ENCODE measurements at regions not wholly inside any gene's neighbourhood (a gene's known extent, or its start where the extent isn't known, plus 50 kb on each side); places are given as distances from the start of the nearest gene placed in this dataset.
"Not testable (repeated sequence)": the region's sequence is repeated elsewhere in the genome, so short reads cannot be mapped to it uniquely, and the experiment has no call there.

GRCh38 chr4:116108606-116109005, 976.8 kb downstream of the TRAM1L1 start:
- H4K20me1 ChIP-seq (ENCODE audit: insufficient read depth, low read length): no peaks in the 10 kb centered on the region
- no peaks in the 10 kb centered on the region for H3K9me3 ChIP-seq (ENCODE audit: low read depth, low read length)
- no peaks in the 10 kb centered on the region for H3K27me3 ChIP-seq (ENCODE audit: insufficient read depth, low read length)
- H3K27ac ChIP-seq (ENCODE audit: low read depth, low read length): no peak overlapping the region
- H3K79me2 ChIP-seq (ENCODE audit: insufficient read depth, low read length): no peaks in the 10 kb centered on the region
- H3K36me3 ChIP-seq (ENCODE audit: insufficient read depth, low read length): no peaks in the 10 kb centered on the region
- DNase-seq (ENCODE audit: insufficient read length, low spot score, missing footprints): no peak
- H2AFZ ChIP-seq (ENCODE audit: low read length): no peak overlapping the region
- no peak for TF ChIP-seq CTCF (IDR thresholded peaks at IDR 0.05; ENCODE audit: extremely low read depth, low read depth, low read length)
- H3K4me2 ChIP-seq (ENCODE audit: insufficient read depth, low read length): no peak overlapping the region
- no peaks in the 10 kb centered on the region for H3K4me1 ChIP-seq (ENCODE audit: insufficient read depth, low read length)
- H3K4me3 ChIP-seq (ENCODE audit: insufficient read depth, low read length): no peak overlapping the region

- no peak overlapping the region for H3K4me3 ChIP-seq (ENCODE audit: insufficient read depth, low read length)
- H2AFZ ChIP-seq (ENCODE audit: low read length): no peak overlapping the region
- H3K4me2 ChIP-seq (ENCODE audit: insufficient read depth, low read length): no peak overlapping the region
- H3K27me3 ChIP-seq (ENCODE audit: insufficient read depth, low read length): no peaks in the 10 kb centered on the region
- no peak overlapping the region for H3K27ac ChIP-seq (ENCODE audit: low read depth, low read length)
- no peaks in the 10 kb centered on the region for H3K4me1 ChIP-seq (ENCODE audit: insufficient read depth, low read length)
- no peaks in the 10 kb centered on the region for H4K20me1 ChIP-seq (ENCODE audit: insufficient read depth, low read length)
- DNase-seq (ENCODE audit: insufficient read length, low spot score, missing footprints): no peak
- H3K9me3 ChIP-seq (ENCODE audit: low read depth, low read length): peaks cover 2% of the 10 kb centered on the region
- TF ChIP-seq CTCF (IDR thresholded peaks at IDR 0.05; ENCODE audit: extremely low read depth, low read depth, low read length): no peak
- H3K79me2 ChIP-seq (ENCODE audit: insufficient read depth, low read length): no peaks in the 10 kb centered on the region
- H3K36me3 ChIP-seq (ENCODE audit: insufficient read depth, low read length): no peaks in the 10 kb centered on the region
These were observed 984.1 kb downstream of the TRAM1L1 start for GRCh38 chr4:116101321-116101720.

GRCh38 chr4:116099596-116099995, 985.8 kb downstream of the TRAM1L1 start:
- Histone ChIP-seq H3K27ac (ENCODE audit: low read depth, low read length) (no peak overlapping the region), H4K20me1 (ENCODE audit: insufficient read depth, low read length) (no peaks in the 10 kb centered on the region), H3K36me3 (ENCODE audit: insufficient read depth, low read length) (no peaks in the 10 kb centered on the region), H3K9me3 (ENCODE audit: low read depth, low read length) (peaks cover 2% of the 10 kb centered on the region), H2AFZ (ENCODE audit: low read length) (no peak overlapping the region), H3K4me2 (ENCODE audit: insufficient read depth, low read length) (no peak overlapping the region), H3K4me3 (ENCODE audit: insufficient read depth, low read length) (no peak overlapping the region), H3K4me1 (ENCODE audit: insufficient read depth, low read length) (no peaks in the 10 kb centered on the region), H3K27me3 (ENCODE audit: insufficient read depth, low read length) (no peaks in the 10 kb centered on the region), H3K79me2 (ENCODE audit: insufficient read depth, low read length) (no peaks in the 10 kb centered on the region)
- no peak for DNase-seq (ENCODE audit: insufficient read length, low spot score, missing footprints)
- no peak for TF ChIP-seq CTCF (IDR thresholded peaks at IDR 0.05; ENCODE audit: extremely low read depth, low read depth, low read length)

- DNase-seq (ENCODE audit: insufficient read length, low spot score, missing footprints); H3K9me3 ChIP-seq (ENCODE audit: low read depth, low read length); H3K27ac ChIP-seq (ENCODE audit: low read depth, low read length); H3K79me2 ChIP-seq (ENCODE audit: insufficient read depth, low read length); H3K4me3 ChIP-seq (ENCODE audit: insufficient read depth, low read length); H3K4me1 ChIP-seq (ENCODE audit: insufficient read depth, low read length); H3K36me3 ChIP-seq (ENCODE audit: insufficient read depth, low read length); H4K20me1 ChIP-seq (ENCODE audit: insufficient read depth, low read length); H3K4me2 ChIP-seq (ENCODE audit: insufficient read depth, low read length); H2AFZ ChIP-seq (ENCODE audit: low read length); H3K27me3 ChIP-seq (ENCODE audit: insufficient read depth, low read length): not testable (repeated sequence)
These were observed 983.9 kb upstream of the NDST4 start for GRCh38 chr4:116097353-116097752.

GRCh38 chr4:116092961-116093360, 979.5 kb upstream of the NDST4 start:
- H3K4me1 ChIP-seq (ENCODE audit: insufficient read depth, low read length): no peaks in the 10 kb centered on the region
- H3K27me3 ChIP-seq (ENCODE audit: insufficient read depth, low read length): no peaks in the 10 kb centered on the region
- no peaks in the 10 kb centered on the region for H4K20me1 ChIP-seq (ENCODE audit: insufficient read depth, low read length)
- H3K4me2 ChIP-seq (ENCODE audit: insufficient read depth, low read length): no peak overlapping the region
- DNase-seq (ENCODE audit: insufficient read length, low spot score, missing footprints): no peak
- no peaks in the 10 kb centered on the region for H3K79me2 ChIP-seq (ENCODE audit: insufficient read depth, low read length)
- H2AFZ ChIP-seq (ENCODE audit: low read length): no peak overlapping the region
- no peaks in the 10 kb centered on the region for H3K9me3 ChIP-seq (ENCODE audit: low read depth, low read length)
- H3K27ac ChIP-seq (ENCODE audit: low read depth, low read length): no peak overlapping the region
- TF ChIP-seq CTCF (IDR thresholded peaks at IDR 0.05; ENCODE audit: extremely low read depth, low read depth, low read length): no peak
- no peak overlapping the region for H3K4me3 ChIP-seq (ENCODE audit: insufficient read depth, low read length)
- H3K36me3 ChIP-seq (ENCODE audit: insufficient read depth, low read length): no peaks in the 10 kb centered on the region

Measured in osteoblast (primary cell).